SH-SY5Y (cell line): ENCODE measurements at regions not wholly inside any gene's neighbourhood (a gene's known extent, or its start where the extent isn't known, plus 50 kb on each side); places are given as distances from the start of the nearest gene placed in this dataset.

Experiments used
- GATA2 ChIP-seq: IDR thresholded peaks from 2 replicates; pipeline ENCODE4 v1.6.1; 2011; ENCODE audit warnings: mild to moderate bottlenecking, low read depth, low read length
- GATA3 ChIP-seq: IDR thresholded peaks from 2 replicates; pipeline ENCODE4 v1.6.1; 2011; ENCODE audit warnings: low read depth, mild to moderate bottlenecking, low read length, moderate library complexity

DNA sequence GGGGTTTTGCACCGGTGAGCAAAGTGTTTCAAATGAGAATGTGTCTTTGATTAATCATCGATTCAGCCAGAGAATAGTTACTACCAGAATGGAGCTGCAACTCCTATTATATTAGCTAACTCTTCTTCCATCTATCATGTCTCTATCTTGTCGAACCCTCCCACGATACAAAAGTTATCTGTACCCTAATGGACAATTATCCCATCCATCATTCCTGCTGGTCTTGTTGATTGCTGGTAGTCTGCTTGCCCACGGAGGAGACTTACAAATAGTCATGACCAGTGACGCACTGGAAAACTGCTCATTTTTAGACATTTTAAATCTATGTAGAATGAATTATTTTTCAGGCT is 67.5 kb downstream of the RTL9 start:
- no peak for TF ChIP-seq GATA3
- TF ChIP-seq GATA2, result no peak
